GM12874 (cell line): ENCODE measurements at regions not wholly inside any gene's neighbourhood (a gene's known extent, or its start where the extent isn't known, plus 50 kb on each side); places are given as distances from the start of the nearest gene placed in this dataset.

ENCODE experiments used
- CTCF ChIP-seq: IDR thresholded peaks from 2 replicates; pipeline ENCODE4 v1.5.1; 2011; ENCODE audit warnings: low read depth, mild to moderate bottlenecking, control low read depth, low read length, moderate library complexity; ENCODE audit not compliant: insufficient read depth

GRCh38 chr1:177817937-177818875 lies 151.7 kb downstream of the SEC16B start:
- no peak for TF ChIP-seq CTCF

- TF ChIP-seq CTCF: no peak
Measured at GRCh38 chr1:177812650-177813049, 157.2 kb downstream of the SEC16B start.

- TF ChIP-seq CTCF: no peak
Measured at GRCh38 chr1:177812144-177812543, 157.7 kb downstream of the SEC16B start.

- TF ChIP-seq CTCF: no peak
Measured at GRCh38 chr1:177811429-177811828, 158.4 kb downstream of the SEC16B start.

- TF ChIP-seq CTCF: no peak
Measured at GRCh38 chr1:177809819-177810218, 160.0 kb downstream of the SEC16B start.

GRCh38 chr1:177802304-177802703 lies 167.6 kb downstream of the SEC16B start:
- no peak for TF ChIP-seq CTCF

- TF ChIP-seq CTCF: no peak
Measured at GRCh38 chr1:177801790-177802189, 168.1 kb downstream of the SEC16B start.
